ENCODE measurements at regions not wholly inside any gene's neighbourhood (a gene's known extent, or its start where the extent isn't known, plus 50 kb on each side); places are given as distances from the start of the nearest gene placed in this dataset.

- TF ChIP-seq CTCF (IDR thresholded peaks at IDR 0.05): no peak
- TF ChIP-seq POLR2A (IDR thresholded peaks at IDR 0.05): no peak
These were observed 107.7 kb upstream of the DCN start for GRCh38 chr12:91290354-91290753.
